CD4-positive, alpha-beta memory T cell (primary cell): ENCODE measurements at regions not wholly inside any gene's neighbourhood (a gene's known extent, or its start where the extent isn't known, plus 50 kb on each side); places are given as distances from the start of the nearest gene placed in this dataset.
A peak's percentile ranks its signal among the peaks of the same experiment; 100 is the strongest.

Experiments used
- CTCF ChIA-PET: fragments of 350-600 bp; sonication (Branson Sonifier 250); formaldehyde crosslinking; loops from one replicate; lab custom pipeline; 2021; ENCODE audit warnings: inconsistent platforms; ENCODE audit not compliant: partially characterized antibody; lab: Charles Lee
- POLR2A ChIA-PET: fragments of 350-600 bp; sonication (Branson Sonifier 250); formaldehyde crosslinking; loops from one replicate; lab custom pipeline; 2021; ENCODE audit not compliant: partially characterized antibody; lab: Charles Lee
- DNase-seq, 5 donors: peaks; one replicate each; pipeline versions ENCODE4 v3.0.0 to v3.0.0-alpha.2; 2020 to 2022; ENCODE audit warnings: mixed read lengths in 1 of 5
- H3K27ac ChIP-seq: one replicate; pipeline ENCODE4 v1.7.0; 2013; ENCODE audit warnings: low read depth, low read length
- H3K27me3 ChIP-seq: 2 replicates; pipeline ENCODE4 v1.7.0; 2013; ENCODE audit warnings: mild to moderate bottlenecking, low read length, moderate library complexity; ENCODE audit not compliant: insufficient read depth
- H3K36me3 ChIP-seq: 2 replicates; pipeline ENCODE4 v1.7.0; 2013; ENCODE audit warnings: mild to moderate bottlenecking, low read length, moderate library complexity; ENCODE audit not compliant: insufficient read depth
- H3K4me1 ChIP-seq: 2 replicates; pipeline ENCODE4 v1.7.0; 2013; ENCODE audit warnings: mild to moderate bottlenecking, low read length, moderate library complexity; ENCODE audit not compliant: insufficient read depth
- H3K4me3 ChIP-seq, 2 donors: one replicate each; pipeline ENCODE4 v1.7.0; 2013; ENCODE audit warnings: low read length in 2 of 2, mild to moderate bottlenecking in 1 of 2
- H3K9me3 ChIP-seq, 2 donors: one replicate each; pipeline ENCODE4 v1.7.0; 2013; ENCODE audit warnings: low read length in 2 of 2, control low read depth in 1 of 2; ENCODE audit not compliant: control insufficient read depth in 1 of 2
- H3K27ac Mint-ChIP-seq, 7 donors: one replicate each; pipeline ENCODE4 v1.8.0; 2020 to 2021; ENCODE audit warnings: mixed read lengths in 7 of 7, mild to moderate bottlenecking in 6 of 7, inconsistent platforms in 3 of 7, moderate library complexity in 3 of 7
- H3K27me3 Mint-ChIP-seq, 2 donors: one replicate each; pipeline ENCODE4 v1.8.0; 2020 to 2021; ENCODE audit warnings: mixed read lengths in 2 of 2
- H3K36me3 Mint-ChIP-seq, 2 donors: one replicate each; pipeline ENCODE4 v1.8.0; 2020 to 2021; ENCODE audit warnings: mixed read lengths in 2 of 2, inconsistent platforms in 1 of 2, mild to moderate bottlenecking in 1 of 2
- H3K4me1 Mint-ChIP-seq, 4 donors: one replicate each; pipeline ENCODE4 v1.8.0; 2020 to 2021; ENCODE audit warnings: mixed read lengths in 4 of 4, mild to moderate bottlenecking in 1 of 4
- H3K4me3 Mint-ChIP-seq, 8 donors: one replicate each; pipeline ENCODE4 v1.8.0; 2020 to 2021; ENCODE audit warnings: mixed read lengths in 8 of 8, mild to moderate bottlenecking in 7 of 8, moderate library complexity in 6 of 8, inconsistent platforms in 3 of 8
- H3K9me3 Mint-ChIP-seq, 8 donors: one replicate each; pipeline ENCODE4 v1.8.0; 2020 to 2021; ENCODE audit warnings: mixed read lengths in 8 of 8, mild to moderate bottlenecking in 5 of 8, inconsistent platforms in 3 of 8, moderate library complexity in 1 of 8
- intact Hi-C: fragments of 100-400 bp; cut with micrococcal nuclease; formaldehyde crosslinking; loops from one replicate; pipeline ENCODE4 v1.15.1; 2023

DNA sequence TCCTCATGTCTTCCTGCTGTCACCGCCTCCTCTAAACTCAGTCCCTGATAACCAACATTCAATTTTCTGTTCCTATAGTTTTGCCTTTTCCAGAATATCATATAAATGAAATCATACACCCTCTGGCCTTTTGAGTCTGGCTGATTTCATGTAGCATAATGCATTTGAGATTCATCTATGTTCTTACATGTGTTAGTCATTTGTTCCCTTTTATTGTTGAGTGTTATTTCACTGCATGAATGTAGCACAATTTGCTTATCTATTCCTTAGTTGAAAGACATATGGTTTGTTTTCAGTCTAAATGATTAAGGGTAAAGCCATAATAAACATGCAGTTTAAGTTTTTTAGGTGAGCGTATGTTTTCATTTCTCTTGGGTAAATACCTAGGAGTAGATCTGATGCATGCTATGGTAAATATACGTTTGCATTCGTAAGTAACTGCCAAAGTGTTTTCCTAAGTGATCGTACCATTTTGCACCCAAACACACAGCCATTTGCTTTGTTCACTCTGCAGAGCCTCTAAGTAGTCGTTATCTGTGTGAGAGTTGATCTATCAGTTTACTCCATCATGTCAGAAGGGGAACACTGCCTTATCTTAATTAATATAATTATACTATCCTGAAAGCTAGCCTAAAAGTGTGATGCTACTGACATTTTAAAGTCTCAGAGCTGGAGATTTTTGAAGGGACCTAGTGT is 460.8 kb downstream of the DMAC1 start:
- peaks cover 2 to 7% of the 10 kb centered on the region in 2 donors for H3K27me3 Mint-ChIP-seq
- no peak overlapping the region for H3K27ac Mint-ChIP-seq
- Histone ChIP-seq H3K4me3 (no peak overlapping the region), H3K36me3 (no peaks in the 10 kb centered on the region), H3K4me1 (no peaks in the 10 kb centered on the region), H3K27ac (no peak overlapping the region), H3K27me3 (no peaks in the 10 kb centered on the region), H3K9me3 (no peaks in the 10 kb centered on the region)
- no peaks in the 10 kb centered on the region for H3K4me1 Mint-ChIP-seq
- CTCF ChIA-PET: no interaction called here
- no peaks in the 10 kb centered on the region for H3K9me3 Mint-ChIP-seq
- H3K4me3 Mint-ChIP-seq: peak overlapping the region in 1 of 8 donors; percentile 22
- H3K36me3 Mint-ChIP-seq: no peaks in the 10 kb centered on the region
- POLR2A ChIA-PET: no interaction called here
- no peak for DNase-seq
- intact Hi-C loops: no loop called here

DNA sequence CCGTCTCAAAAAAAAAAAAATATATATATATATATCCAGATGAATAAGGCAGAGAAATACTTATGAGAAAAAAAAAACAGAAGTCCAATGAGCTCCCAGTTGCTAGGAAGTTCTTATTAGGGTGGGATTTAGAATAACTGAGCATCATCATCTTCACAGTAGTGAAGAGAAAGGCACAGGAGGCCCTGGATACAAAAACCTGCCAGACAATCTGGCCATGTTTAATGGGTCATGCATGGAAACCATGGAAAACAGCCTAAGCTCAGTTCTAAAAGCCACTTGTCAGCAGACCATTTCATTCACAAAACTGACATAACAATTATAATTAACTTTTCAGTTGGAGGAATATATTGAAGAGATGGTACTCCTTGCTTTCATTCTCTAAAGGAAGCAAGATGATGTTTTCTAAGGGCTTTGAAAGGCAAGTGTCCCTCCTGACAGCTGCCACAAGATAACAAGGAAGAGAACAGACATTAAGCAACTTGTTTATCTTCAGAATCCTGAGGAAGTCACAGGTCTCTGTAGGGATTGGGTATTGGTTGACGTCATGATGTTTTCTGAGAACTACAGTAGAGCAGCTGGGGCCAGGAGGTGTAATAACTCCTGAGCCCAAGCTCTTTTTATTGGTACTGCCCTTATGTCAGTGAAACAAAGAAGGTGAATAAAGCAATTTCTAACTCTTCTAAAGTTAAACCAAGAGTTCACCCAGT is 463.1 kb downstream of the DMAC1 start:
- Mint-ChIP-seq H3K36me3 (no peaks in the 10 kb centered on the region), H3K9me3 (no peaks in the 10 kb centered on the region), H3K27ac (no peak overlapping the region), H3K4me1 (no peaks in the 10 kb centered on the region), H3K4me3 (no peak overlapping the region), H3K27me3 (peaks cover 2 to 7% of the 10 kb centered on the region in 2 donors)
- CTCF ChIA-PET: interaction anchor here (1.6 kb wide), 1 partner anchor 9 kb away, joined by 3 read pairs; no protein-coding TSS in a partner anchor
- intact Hi-C loops: no loop called here
- Histone ChIP-seq H3K4me1 (no peaks in the 10 kb centered on the region), H3K4me3 (no peak overlapping the region), H3K9me3 (no peaks in the 10 kb centered on the region), H3K27ac (no peak overlapping the region), H3K36me3 (no peaks in the 10 kb centered on the region), H3K27me3 (no peaks in the 10 kb centered on the region)
- DNase-seq: no peak
- POLR2A ChIA-PET: no interaction called here

GRCh38 chr9:7333719-7334118 is 465.9 kb downstream of the DMAC1 start:
- Mint-ChIP-seq H3K4me1 (no peaks in the 10 kb centered on the region), H3K9me3 (no peaks in the 10 kb centered on the region), H3K4me3 (no peak overlapping the region), H3K27me3 (peaks cover 2 to 7% of the 10 kb centered on the region in 2 donors), H3K36me3 (no peaks in the 10 kb centered on the region), H3K27ac (no peak overlapping the region)
- Histone ChIP-seq H3K4me3 (no peak overlapping the region), H3K36me3 (no peaks in the 10 kb centered on the region), H3K4me1 (no peaks in the 10 kb centered on the region), H3K27me3 (no peaks in the 10 kb centered on the region), H3K9me3 (no peaks in the 10 kb centered on the region), H3K27ac (no peak overlapping the region)
- no peak for DNase-seq
- intact Hi-C loops: no loop called here
- ChIA-PET CTCF (no interaction called here), POLR2A (no interaction called here)

GRCh38 chr9:7332780-7333179 is 466.8 kb downstream of the DMAC1 start:
- no peaks in the 10 kb centered on the region for H3K4me1 Mint-ChIP-seq
- Histone ChIP-seq H3K36me3 (no peaks in the 10 kb centered on the region), H3K4me1 (no peaks in the 10 kb centered on the region), H3K4me3 (no peak overlapping the region), H3K9me3 (no peaks in the 10 kb centered on the region), H3K27me3 (no peaks in the 10 kb centered on the region), H3K27ac (no peak overlapping the region)
- ChIA-PET CTCF (no interaction called here), POLR2A (no interaction called here)
- no peak for DNase-seq
- no peaks in the 10 kb centered on the region for H3K9me3 Mint-ChIP-seq
- H3K4me3 Mint-ChIP-seq: no peak overlapping the region
- peaks cover 2 to 7% of the 10 kb centered on the region in 2 donors for H3K27me3 Mint-ChIP-seq
- no peaks in the 10 kb centered on the region for H3K36me3 Mint-ChIP-seq
- intact Hi-C loops: no loop called here
- H3K27ac Mint-ChIP-seq: no peak overlapping the region

DNA sequence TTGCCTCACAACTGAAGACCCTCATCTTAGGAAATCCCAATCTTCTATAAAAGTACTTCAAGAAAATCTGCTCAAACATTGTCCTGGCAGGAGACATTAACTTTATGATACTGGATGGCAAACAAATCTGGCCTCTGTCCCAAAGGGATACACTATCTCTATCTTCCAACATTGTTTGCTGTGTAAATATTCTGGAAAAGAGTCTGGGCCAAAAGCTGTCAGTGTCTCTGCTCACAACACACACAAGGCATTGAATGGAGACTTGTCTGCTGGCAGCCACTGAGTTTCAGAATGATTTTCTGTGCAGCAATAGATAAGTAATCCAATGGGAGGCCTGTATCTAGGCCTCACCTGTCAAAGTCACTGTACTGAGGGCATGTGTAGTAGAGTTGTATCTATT is 471.1 kb downstream of the DMAC1 start:
- Histone ChIP-seq H3K9me3 (no peaks in the 10 kb centered on the region), H3K27me3 (no peaks in the 10 kb centered on the region), H3K4me3 (no peak overlapping the region), H3K4me1 (no peaks in the 10 kb centered on the region), H3K27ac (no peak overlapping the region), H3K36me3 (no peaks in the 10 kb centered on the region)
- no peaks in the 10 kb centered on the region for H3K4me1 Mint-ChIP-seq
- ChIA-PET POLR2A (no interaction called here), CTCF (no interaction called here)
- intact Hi-C loops: no loop called here
- no peaks in the 10 kb centered on the region for H3K36me3 Mint-ChIP-seq
- H3K4me3 Mint-ChIP-seq: no peak overlapping the region
- H3K27ac Mint-ChIP-seq: no peak overlapping the region
- H3K9me3 Mint-ChIP-seq: no peaks in the 10 kb centered on the region
- no peak for DNase-seq
- H3K27me3 Mint-ChIP-seq: peaks cover 0 to 1% of the 10 kb centered on the region in 2 donors

GRCh38 chr9:7325995-7326394 is 473.6 kb downstream of the DMAC1 start:
- CTCF ChIA-PET: no interaction called here
- H3K27me3 Mint-ChIP-seq: peaks cover 0 to under 1% of the 10 kb centered on the region in 2 donors
- H3K4me3 Mint-ChIP-seq: no peak overlapping the region
- POLR2A ChIA-PET: no interaction called here
- H3K4me1 ChIP-seq: no peaks in the 10 kb centered on the region
- no peaks in the 10 kb centered on the region for H3K27me3 ChIP-seq
- no peak overlapping the region for H3K27ac Mint-ChIP-seq
- intact Hi-C loops: no loop called here
- H3K4me3 ChIP-seq: no peak overlapping the region
- no peak for DNase-seq
- no peaks in the 10 kb centered on the region for H3K9me3 Mint-ChIP-seq
- H3K36me3 Mint-ChIP-seq: no peaks in the 10 kb centered on the region
- H3K27ac ChIP-seq: no peak overlapping the region
- H3K36me3 ChIP-seq: no peaks in the 10 kb centered on the region
- no peaks in the 10 kb centered on the region for H3K9me3 ChIP-seq
- H3K4me1 Mint-ChIP-seq: no peaks in the 10 kb centered on the region

DNA sequence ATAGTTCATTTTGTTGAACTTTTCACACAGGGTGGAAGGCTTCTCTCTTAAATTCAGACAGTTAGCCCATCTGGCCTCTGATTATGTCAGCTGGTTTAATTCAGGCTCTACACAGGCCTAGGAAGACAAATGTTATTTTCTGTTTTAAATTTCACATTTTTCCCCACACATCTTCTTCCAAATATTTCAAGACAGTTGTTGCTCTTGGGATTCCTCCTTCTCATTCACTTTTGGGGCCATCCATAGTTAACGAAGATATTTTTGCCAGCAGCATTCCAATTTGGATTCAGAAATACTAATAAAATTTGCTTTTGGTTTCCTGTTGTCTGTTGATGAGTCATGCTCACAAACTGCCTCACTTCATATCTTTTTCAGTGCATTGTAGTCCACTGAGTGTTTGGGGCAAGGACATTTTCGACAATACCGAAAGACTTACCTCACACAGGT is 475.4 kb downstream of the DMAC1 start:
- Histone ChIP-seq H3K4me3 (no peak overlapping the region), H3K9me3 (no peaks in the 10 kb centered on the region), H3K36me3 (no peaks in the 10 kb centered on the region), H3K27ac (no peak overlapping the region), H3K4me1 (no peaks in the 10 kb centered on the region), H3K27me3 (no peaks in the 10 kb centered on the region)
- ChIA-PET POLR2A (no interaction called here), CTCF (no interaction called here)
- H3K4me3 Mint-ChIP-seq: no peak overlapping the region
- no peaks in the 10 kb centered on the region for H3K4me1 Mint-ChIP-seq
- H3K9me3 Mint-ChIP-seq: no peaks in the 10 kb centered on the region
- DNase-seq: no peak
- no peak overlapping the region for H3K27ac Mint-ChIP-seq
- peaks cover 0 to 2% of the 10 kb centered on the region in 2 donors for H3K27me3 Mint-ChIP-seq
- intact Hi-C loops: no loop called here
- no peaks in the 10 kb centered on the region for H3K36me3 Mint-ChIP-seq
